ENCODE measurements at regions not wholly inside any gene's neighbourhood (a gene's known extent, or its start where the extent isn't known, plus 50 kb on each side); places are given as distances from the start of the nearest gene placed in this dataset.

DNA sequence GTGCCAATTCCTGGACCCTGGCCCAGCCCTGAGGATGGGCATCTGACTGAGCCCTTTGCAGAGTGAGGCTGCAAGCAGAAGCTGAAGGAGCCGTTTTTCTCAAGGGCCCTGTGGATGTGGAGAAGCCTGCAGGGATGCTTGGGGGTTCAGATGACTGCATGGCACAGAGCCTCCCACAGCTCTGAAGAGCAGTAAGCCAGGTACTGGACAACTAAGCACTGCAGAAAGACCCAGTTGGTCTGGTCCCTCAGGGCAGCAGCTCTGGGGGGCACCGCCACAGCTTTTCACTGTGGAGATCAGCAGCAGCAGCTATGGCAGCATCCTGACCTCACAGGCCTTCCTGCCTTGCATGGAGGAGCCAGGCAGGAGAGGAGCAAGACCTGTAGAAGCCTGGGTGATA, 67.6 kb downstream of the CRYGS start:
- H3K27ac Mint-ChIP-seq = no peak overlapping the region
- H3K36me3 Mint-ChIP-seq = no peaks in the 10 kb centered on the region
- ChIA-PET POLR2A (no interaction called here), CTCF (no interaction called here)
- no peak overlapping the region for H3K4me3 Mint-ChIP-seq
- H3K27me3 Mint-ChIP-seq (ENCODE audit: low read depth) = no peaks in the 10 kb centered on the region; the same call in 1 of the 2 replicates
- TF ChIP-seq ZNF232 (CRISPR knock-in tag; IDR thresholded peaks at IDR 0.05) = no peak
- TF ChIP-seq ZNF423 (CRISPR knock-in tag; IDR thresholded peaks at IDR 0.05) = no peak
- TF ChIP-seq, protein P1, sequence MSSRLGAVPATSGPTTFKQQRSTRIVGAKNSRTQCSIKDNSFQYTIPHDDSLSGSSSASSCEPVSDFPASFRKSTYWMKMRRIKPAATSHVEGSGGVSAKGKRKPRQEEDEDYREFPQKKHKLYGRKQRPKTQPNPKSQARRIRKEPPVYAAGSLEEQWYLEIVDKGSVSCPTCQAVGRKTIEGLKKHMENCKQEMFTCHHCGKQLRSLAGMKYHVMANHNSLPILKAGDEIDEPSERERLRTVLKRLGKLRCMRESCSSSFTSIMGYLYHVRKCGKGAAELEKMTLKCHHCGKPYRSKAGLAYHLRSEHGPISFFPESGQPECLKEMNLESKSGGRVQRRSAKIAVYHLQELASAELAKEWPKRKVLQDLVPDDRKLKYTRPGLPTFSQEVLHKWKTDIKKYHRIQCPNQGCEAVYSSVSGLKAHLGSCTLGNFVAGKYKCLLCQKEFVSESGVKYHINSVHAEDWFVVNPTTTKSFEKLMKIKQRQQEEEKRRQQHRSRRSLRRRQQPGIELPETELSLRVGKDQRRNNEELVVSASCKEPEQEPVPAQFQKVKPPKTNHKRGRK (CRISPR knock-in tag; IDR thresholded peaks at IDR 0.05; ENCODE audit: borderline replicate concordance) = no peak
- TF ChIP-seq, protein P2, sequence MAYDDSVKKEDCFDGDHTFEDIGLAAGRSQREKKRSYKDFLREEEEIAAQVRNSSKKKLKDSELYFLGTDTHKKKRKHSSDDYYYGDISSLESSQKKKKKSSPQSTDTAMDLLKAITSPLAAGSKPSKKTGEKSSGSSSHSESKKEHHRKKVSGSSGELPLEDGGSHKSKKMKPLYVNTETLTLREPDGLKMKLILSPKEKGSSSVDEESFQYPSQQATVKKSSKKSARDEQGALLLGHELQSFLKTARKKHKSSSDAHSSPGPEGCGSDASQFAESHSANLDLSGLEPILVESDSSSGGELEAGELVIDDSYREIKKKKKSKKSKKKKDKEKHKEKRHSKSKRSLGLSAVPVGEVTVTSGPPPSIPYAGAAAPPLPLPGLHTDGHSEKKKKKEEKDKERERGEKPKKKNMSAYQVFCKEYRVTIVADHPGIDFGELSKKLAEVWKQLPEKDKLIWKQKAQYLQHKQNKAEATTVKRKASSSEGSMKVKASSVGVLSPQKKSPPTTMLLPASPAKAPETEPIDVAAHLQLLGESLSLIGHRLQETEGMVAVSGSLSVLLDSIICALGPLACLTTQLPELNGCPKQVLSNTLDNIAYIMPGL (CRISPR knock-in tag; IDR thresholded peaks at IDR 0.05) = no peak
- no peak for TF ChIP-seq ZNF219 (CRISPR knock-in tag; IDR thresholded peaks at IDR 0.05; ENCODE audit: borderline replicate concordance)
- no peak for TF ChIP-seq HMGA2 (CRISPR knock-in tag; IDR thresholded peaks at IDR 0.05)
- no peak for TF ChIP-seq RELA (CRISPR knock-in tag; IDR thresholded peaks at IDR 0.05; ENCODE audit: borderline replicate concordance)
- TF ChIP-seq, protein P3, sequence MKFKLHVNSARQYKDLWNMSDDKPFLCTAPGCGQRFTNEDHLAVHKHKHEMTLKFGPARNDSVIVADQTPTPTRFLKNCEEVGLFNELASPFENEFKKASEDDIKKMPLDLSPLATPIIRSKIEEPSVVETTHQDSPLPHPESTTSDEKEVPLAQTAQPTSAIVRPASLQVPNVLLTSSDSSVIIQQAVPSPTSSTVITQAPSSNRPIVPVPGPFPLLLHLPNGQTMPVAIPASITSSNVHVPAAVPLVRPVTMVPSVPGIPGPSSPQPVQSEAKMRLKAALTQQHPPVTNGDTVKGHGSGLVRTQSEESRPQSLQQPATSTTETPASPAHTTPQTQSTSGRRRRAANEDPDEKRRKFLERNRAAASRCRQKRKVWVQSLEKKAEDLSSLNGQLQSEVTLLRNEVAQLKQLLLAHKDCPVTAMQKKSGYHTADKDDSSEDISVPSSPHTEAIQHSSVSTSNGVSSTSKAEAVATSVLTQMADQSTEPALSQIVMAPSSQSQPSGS (CRISPR knock-in tag; IDR thresholded peaks at IDR 0.05; ENCODE audit: borderline replicate concordance, low read depth) = no peak
- TF ChIP-seq, protein P4, sequence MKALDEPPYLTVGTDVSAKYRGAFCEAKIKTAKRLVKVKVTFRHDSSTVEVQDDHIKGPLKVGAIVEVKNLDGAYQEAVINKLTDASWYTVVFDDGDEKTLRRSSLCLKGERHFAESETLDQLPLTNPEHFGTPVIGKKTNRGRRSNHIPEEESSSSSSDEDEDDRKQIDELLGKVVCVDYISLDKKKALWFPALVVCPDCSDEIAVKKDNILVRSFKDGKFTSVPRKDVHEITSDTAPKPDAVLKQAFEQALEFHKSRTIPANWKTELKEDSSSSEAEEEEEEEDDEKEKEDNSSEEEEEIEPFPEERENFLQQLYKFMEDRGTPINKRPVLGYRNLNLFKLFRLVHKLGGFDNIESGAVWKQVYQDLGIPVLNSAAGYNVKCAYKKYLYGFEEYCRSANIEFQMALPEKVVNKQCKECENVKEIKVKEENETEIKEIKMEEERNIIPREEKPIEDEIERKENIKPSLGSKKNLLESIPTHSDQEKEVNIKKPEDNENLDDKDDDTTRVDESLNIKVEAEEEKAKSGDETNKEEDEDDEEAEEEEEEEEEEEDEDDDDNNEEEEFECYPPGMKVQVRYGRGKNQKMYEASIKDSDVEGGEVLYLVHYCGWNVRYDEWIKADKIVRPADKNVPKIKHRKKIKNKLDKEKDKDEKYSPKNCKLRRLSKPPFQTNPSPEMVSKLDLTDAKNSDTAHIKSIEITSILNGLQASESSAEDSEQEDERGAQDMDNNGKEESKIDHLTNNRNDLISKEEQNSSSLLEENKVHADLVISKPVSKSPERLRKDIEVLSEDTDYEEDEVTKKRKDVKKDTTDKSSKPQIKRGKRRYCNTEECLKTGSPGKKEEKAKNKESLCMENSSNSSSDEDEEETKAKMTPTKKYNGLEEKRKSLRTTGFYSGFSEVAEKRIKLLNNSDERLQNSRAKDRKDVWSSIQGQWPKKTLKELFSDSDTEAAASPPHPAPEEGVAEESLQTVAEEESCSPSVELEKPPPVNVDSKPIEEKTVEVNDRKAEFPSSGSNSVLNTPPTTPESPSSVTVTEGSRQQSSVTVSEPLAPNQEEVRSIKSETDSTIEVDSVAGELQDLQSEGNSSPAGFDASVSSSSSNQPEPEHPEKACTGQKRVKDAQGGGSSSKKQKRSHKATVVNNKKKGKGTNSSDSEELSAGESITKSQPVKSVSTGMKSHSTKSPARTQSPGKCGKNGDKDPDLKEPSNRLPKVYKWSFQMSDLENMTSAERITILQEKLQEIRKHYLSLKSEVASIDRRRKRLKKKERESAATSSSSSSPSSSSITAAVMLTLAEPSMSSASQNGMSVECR (CRISPR knock-in tag; IDR thresholded peaks at IDR 0.05; ENCODE audit: borderline replicate concordance) = no peak
- TF ChIP-seq GRHL2 (CRISPR knock-in tag; IDR thresholded peaks at IDR 0.05; ENCODE audit: insufficient replicate concordance, severe bottlenecking) = no peak
- TF ChIP-seq JUN (CRISPR knock-in tag; IDR thresholded peaks at IDR 0.05) = no peak
- no peak for TF ChIP-seq IRF2 (CRISPR knock-in tag; IDR thresholded peaks at IDR 0.05; ENCODE audit: borderline replicate concordance, low read depth)
- no peak for TF ChIP-seq ETV6 (CRISPR knock-in tag; IDR thresholded peaks at IDR 0.05)
- no peak for TF ChIP-seq ZNF317 (CRISPR knock-in tag; IDR thresholded peaks at IDR 0.05; ENCODE audit: borderline replicate concordance, low read depth)
- no peak for TF ChIP-seq ZNF263 (CRISPR knock-in tag; IDR thresholded peaks at IDR 0.05; ENCODE audit: low read depth)
- TF ChIP-seq, protein P5, sequence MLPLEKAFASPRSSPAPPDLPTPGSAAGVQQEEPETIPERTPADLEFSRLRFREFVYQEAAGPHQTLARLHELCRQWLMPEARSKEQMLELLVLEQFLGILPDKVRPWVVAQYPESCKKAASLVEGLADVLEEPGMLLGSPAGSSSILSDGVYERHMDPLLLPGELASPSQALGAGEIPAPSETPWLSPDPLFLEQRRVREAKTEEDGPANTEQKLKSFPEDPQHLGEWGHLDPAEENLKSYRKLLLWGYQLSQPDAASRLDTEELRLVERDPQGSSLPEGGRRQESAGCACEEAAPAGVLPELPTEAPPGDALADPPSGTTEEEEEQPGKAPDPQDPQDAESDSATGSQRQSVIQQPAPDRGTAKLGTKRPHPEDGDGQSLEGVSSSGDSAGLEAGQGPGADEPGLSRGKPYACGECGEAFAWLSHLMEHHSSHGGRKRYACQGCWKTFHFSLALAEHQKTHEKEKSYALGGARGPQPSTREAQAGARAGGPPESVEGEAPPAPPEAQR (CRISPR knock-in tag; IDR thresholded peaks at IDR 0.05) = no peak
- no peak for TF ChIP-seq NFATC4 (CRISPR knock-in tag; IDR thresholded peaks at IDR 0.05)
- no peak for TF ChIP-seq NR2C2 (CRISPR knock-in tag; IDR thresholded peaks at IDR 0.05)
- no peak for TF ChIP-seq NFE2L1 (CRISPR knock-in tag; IDR thresholded peaks at IDR 0.05)
- TF ChIP-seq, protein P6, sequence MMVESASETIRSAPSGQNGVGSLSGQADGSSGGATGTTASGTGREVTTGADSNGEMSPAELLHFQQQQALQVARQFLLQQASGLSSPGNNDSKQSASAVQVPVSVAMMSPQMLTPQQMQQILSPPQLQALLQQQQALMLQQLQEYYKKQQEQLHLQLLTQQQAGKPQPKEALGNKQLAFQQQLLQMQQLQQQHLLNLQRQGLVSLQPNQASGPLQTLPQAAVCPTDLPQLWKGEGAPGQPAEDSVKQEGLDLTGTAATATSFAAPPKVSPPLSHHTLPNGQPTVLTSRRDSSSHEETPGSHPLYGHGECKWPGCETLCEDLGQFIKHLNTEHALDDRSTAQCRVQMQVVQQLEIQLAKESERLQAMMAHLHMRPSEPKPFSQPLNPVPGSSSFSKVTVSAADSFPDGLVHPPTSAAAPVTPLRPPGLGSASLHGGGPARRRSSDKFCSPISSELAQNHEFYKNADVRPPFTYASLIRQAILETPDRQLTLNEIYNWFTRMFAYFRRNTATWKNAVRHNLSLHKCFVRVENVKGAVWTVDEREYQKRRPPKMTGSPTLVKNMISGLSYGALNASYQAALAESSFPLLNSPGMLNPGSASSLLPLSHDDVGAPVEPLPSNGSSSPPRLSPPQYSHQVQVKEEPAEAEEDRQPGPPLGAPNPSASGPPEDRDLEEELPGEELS (CRISPR knock-in tag; IDR thresholded peaks at IDR 0.05) = no peak
- no peaks in the 10 kb centered on the region for H3K9me3 Mint-ChIP-seq
- ATAC-seq = no peak
- no peak for DNase-seq (ENCODE audit: low spot score)
- H3K4me1 Mint-ChIP-seq = peaks cover 2% of the 10 kb centered on the region; the same call in 1 of the 2 replicates

Data from WTC11 (cell line).